ENCODE measurements at regions not wholly inside any gene's neighbourhood (a gene's known extent, or its start where the extent isn't known, plus 50 kb on each side); places are given as distances from the start of the nearest gene placed in this dataset.

GRCh38 chr3:117168896-117169295 lies 459.3 kb downstream of the TUSC7 start:
- TF ChIP-seq, protein P1, sequence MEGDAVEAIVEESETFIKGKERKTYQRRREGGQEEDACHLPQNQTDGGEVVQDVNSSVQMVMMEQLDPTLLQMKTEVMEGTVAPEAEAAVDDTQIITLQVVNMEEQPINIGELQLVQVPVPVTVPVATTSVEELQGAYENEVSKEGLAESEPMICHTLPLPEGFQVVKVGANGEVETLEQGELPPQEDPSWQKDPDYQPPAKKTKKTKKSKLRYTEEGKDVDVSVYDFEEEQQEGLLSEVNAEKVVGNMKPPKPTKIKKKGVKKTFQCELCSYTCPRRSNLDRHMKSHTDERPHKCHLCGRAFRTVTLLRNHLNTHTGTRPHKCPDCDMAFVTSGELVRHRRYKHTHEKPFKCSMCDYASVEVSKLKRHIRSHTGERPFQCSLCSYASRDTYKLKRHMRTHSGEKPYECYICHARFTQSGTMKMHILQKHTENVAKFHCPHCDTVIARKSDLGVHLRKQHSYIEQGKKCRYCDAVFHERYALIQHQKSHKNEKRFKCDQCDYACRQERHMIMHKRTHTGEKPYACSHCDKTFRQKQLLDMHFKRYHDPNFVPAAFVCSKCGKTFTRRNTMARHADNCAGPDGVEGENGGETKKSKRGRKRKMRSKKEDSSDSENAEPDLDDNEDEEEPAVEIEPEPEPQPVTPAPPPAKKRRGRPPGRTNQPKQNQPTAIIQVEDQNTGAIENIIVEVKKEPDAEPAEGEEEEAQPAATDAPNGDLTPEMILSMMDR (IDR thresholded peaks at IDR 0.05): no peak
- TF ChIP-seq POLR2A (IDR thresholded peaks at IDR 0.05): no peak
- Histone ChIP-seq H3K36me3 (no peaks in the 10 kb centered on the region), H3K27me3 (no peaks in the 10 kb centered on the region), H3K4me1 (no peaks in the 10 kb centered on the region), H3K27ac (no peak overlapping the region), H3K4me3 (replicated peaks in 1 of 3) (no peak overlapping the region), H3K9me3 (no peaks in the 10 kb centered on the region)
- 52 to 54% methylated on average over 4 of the region's 4 CpGs for WGBS, 2 donors
- DNase-seq: no peak
- intact Hi-C loops (cut with DNase I): no loop called here

- Histone ChIP-seq H3K4me3 (replicated peaks in 1 of 3) (no peak overlapping the region), H3K27me3 (no peaks in the 10 kb centered on the region), H3K27ac (no peak overlapping the region), H3K36me3 (no peaks in the 10 kb centered on the region), H3K9me3 (no peaks in the 10 kb centered on the region), H3K4me1 (no peaks in the 10 kb centered on the region)
- intact Hi-C loops (cut with DNase I): no loop called here
- TF ChIP-seq, protein P1 (IDR thresholded peaks at IDR 0.05): no peak
- TF ChIP-seq POLR2A (IDR thresholded peaks at IDR 0.05): no peak
- no peak for DNase-seq
These were observed 460.5 kb downstream of the TUSC7 start for GRCh38 chr3:117170094-117170493.

- TF ChIP-seq, protein P1 (IDR thresholded peaks at IDR 0.05): no peak
- no peak for TF ChIP-seq POLR2A (IDR thresholded peaks at IDR 0.05)
- no peak for DNase-seq
- intact Hi-C loops (cut with DNase I): no loop called here
These were observed 461.5 kb downstream of the TUSC7 start for GRCh38 chr3:117171124-117171523.

GRCh38 chr3:117172426-117172825 lies 462.8 kb downstream of the TUSC7 start:
- TF ChIP-seq, protein P1 (IDR thresholded peaks at IDR 0.05): no peak
- TF ChIP-seq POLR2A (IDR thresholded peaks at IDR 0.05): no peak
- Histone ChIP-seq H3K36me3 (no peaks in the 10 kb centered on the region), H3K27me3 (no peaks in the 10 kb centered on the region), H3K4me3 (replicated peaks in 1 of 3) (no peak overlapping the region), H3K4me1 (no peaks in the 10 kb centered on the region), H3K9me3 (no peaks in the 10 kb centered on the region), H3K27ac (no peak overlapping the region)
- intact Hi-C loops (cut with DNase I): no loop called here
- DNase-seq: no peak
- WGBS, 2 donors: 85 to 87% methylated on average over 1 of the region's 1 CpG

More at GRCh38 chr3:117171124-117171523, 461.5 kb downstream of the TUSC7 start:
- no peaks in the 10 kb centered on the region for H3K36me3 ChIP-seq
- no peak overlapping the region for H3K4me3 ChIP-seq (replicated peaks in 1 of 3)
- no peak overlapping the region for H3K27ac ChIP-seq
- no peaks in the 10 kb centered on the region for H3K9me3 ChIP-seq
- H3K4me1 ChIP-seq: no peaks in the 10 kb centered on the region
- H3K27me3 ChIP-seq: no peaks in the 10 kb centered on the region

- H3K9me3 ChIP-seq: no peaks in the 10 kb centered on the region
- WGBS, 2 donors: 55 to 64% methylated on average over 1 of the region's 1 CpG
- TF ChIP-seq, protein P1 (IDR thresholded peaks at IDR 0.05): no peak
- no peak for TF ChIP-seq POLR2A (IDR thresholded peaks at IDR 0.05)
- intact Hi-C loops (cut with DNase I): no loop called here
- H3K4me3 ChIP-seq (replicated peaks in 1 of 3): no peak overlapping the region
- H3K27me3 ChIP-seq: no peaks in the 10 kb centered on the region
- no peak for DNase-seq
- no peaks in the 10 kb centered on the region for H3K36me3 ChIP-seq
- H3K4me1 ChIP-seq: no peaks in the 10 kb centered on the region
- H3K27ac ChIP-seq: no peak overlapping the region
These were observed 471.6 kb downstream of the TUSC7 start for GRCh38 chr3:117181222-117181621.

All from thyroid gland (tissue), 4 donors.